NCI-H1048 (cell line): ENCODE measurements at regions not wholly inside any gene's neighbourhood (a gene's known extent, or its start where the extent isn't known, plus 50 kb on each side); places are given as distances from the start of the nearest gene placed in this dataset.

Source experiments
- DNase-seq: peaks from one replicate; lab custom pipeline; 2025; lab: John Stamatoyannopoulos, UW

DNA sequence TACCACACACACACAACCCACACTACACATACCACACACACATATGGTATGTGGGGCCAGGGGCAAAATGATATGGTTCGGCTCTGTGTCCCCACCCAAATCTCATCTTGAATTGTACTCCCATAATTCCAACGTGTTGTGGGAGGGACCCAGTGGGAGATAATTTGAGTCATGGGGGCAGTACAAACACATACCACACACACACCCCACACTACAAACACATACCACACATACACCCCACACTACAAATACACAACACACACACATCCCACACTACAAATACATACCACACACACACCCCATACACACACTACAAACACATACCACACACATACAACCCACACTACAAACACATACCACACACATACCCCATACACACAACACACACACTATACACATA is 117.8 kb downstream of the TTC32 start:
- DNase-seq: no peak

- no peak for DNase-seq
These were observed 124.8 kb downstream of the TTC32 start for GRCh38 chr2:19776941-19777514.

- DNase-seq: no peak
These were observed 125.9 kb downstream of the TTC32 start for GRCh38 chr2:19775838-19776237.

DNA sequence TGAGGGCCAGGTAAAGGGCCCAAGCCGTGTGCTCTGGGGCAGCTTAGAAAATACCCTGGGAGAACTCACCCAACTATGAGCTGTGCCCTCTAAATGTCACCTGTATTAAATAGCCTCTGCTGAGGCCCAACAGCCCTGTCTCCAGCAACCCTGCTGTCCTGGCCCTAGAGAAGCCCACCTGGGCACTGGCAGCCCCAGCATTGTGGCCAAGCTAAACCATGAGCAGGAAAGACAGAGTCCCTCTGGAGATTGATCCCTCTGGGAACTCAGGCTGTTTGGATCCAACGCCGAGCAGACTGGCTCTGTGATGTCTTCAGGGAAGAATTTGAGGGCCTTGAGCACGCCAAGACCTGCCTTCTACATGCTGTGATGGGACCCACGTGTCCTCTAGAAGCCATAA is 126.5 kb downstream of the TTC32 start:
- DNase-seq: no peak

DNA sequence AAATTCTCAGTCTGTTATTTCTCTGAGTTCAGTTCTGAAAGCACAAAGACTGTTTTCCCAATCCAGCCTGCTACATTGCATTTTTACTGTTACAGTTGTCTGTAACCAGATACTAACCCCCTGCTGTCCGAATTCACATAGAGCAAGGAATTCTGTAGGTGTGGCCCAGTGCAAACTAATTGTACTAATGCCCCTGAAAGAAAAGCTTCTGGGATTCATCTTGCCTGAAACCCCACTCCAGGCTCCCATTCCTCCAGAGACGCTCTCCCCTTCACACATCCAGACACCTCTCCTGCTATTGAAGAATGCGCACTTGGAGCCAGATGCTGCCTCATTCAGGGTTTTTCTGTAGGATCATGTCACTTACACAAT is 127.0 kb downstream of the TTC32 start:
- no peak for DNase-seq

DNA sequence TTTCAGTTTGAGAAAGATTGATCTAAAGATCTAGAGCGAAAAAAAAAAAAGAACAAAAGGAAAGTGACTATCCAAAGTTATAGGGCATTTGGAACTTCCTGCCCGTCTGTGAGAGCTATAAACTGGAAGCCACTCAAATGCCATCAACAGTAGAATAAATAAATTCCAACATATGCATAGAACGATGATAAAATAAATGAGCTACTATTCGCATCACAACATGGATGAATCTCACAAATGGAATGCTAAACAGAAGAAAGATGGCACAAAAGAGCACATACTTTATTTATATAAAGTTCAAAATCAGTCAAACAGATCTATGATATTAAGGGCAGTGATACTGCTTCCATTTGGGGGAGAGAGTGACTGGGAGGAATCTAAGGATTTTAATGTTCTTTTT is 128.8 kb downstream of the TTC32 start:
- DNase-seq: no peak

- no peak for DNase-seq
These were observed 132.3 kb downstream of the TTC32 start for GRCh38 chr2:19769513-19769912.

GRCh38 chr2:19767899-19768298 is 133.9 kb downstream of the TTC32 start:
- DNase-seq: no peak

DNA sequence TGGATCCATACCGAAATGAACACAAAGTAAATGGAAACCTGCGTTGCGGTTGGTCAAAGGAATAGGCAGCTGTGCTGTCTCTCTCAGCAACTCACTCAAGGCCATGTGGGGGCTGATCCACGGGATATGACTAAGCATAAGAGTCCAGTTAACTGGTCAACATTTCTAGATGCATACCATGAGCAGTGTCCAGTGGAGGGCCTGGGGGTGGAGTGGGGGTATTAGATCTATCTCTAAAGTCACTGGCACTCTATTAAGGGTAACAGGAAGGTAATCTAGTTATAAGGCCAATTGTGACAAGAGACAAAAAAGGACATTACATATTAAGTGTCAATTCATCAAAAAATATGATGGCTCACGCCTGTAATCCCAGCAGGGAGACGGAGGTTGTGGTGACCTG is 136.8 kb downstream of the TTC32 start:
- DNase-seq: no peak

DNA sequence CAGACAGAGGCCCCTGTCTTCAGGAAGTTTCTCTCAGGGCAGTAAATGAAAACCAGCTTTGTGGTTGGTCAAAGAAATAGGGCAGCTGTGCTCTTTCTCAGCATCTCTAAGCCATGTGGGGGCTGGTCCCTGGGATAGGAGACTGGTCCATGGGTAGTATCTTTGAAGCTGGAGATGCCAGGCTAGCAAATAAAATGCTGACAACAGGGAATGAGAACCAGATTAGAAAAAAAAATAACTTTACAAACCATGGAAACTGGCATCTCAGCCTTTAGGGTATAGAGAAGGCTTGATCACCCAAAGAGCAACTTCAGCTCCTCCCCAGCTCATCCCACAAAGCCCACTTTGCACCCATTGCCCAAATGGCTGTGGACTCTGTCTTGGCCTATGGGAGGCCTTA is 138.1 kb downstream of the TTC32 start:
- DNase-seq: no peak

- no peak for DNase-seq
These were observed 138.7 kb downstream of the TTC32 start for GRCh38 chr2:19762959-19763605.

DNA sequence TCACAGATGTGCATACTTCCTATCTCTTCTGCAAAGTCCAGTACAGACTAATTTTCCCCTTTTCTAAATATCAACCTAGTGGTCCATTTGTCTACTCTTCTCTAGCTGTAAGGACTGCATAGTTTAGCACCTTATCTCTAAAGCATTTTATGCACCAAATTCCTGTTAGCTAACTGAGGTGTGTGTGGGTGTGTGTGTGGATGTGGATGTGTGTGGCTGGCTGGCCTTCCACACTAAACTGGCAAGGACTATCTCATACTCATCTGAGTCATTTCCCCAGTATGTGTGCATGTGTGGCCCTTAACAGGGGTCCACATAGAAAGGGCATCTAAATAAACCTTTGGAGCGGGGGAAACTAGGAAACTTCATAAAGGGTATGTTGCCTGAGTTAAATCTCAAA is 139.6 kb downstream of the TTC32 start:
- DNase-seq: no peak

DNA sequence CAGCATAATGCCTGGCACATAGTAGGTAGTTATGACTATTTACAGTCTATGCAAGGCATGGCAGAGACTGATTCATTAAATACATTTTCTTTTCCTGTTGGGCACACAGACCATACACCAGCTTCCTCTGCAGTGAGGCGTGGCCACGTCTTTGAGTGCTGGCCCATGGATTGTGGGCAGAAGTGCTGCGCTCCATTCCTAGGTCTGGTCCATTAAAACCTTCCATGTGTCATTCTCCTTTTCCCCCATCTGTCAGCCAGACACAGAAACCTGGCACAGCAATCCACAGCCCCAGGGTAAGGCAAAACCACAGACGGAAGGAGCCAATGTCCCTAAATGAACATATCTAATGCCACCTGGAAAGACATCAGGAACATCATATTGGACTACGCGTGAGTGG is 141.9 kb downstream of the TTC32 start:
- DNase-seq: no peak

DNA sequence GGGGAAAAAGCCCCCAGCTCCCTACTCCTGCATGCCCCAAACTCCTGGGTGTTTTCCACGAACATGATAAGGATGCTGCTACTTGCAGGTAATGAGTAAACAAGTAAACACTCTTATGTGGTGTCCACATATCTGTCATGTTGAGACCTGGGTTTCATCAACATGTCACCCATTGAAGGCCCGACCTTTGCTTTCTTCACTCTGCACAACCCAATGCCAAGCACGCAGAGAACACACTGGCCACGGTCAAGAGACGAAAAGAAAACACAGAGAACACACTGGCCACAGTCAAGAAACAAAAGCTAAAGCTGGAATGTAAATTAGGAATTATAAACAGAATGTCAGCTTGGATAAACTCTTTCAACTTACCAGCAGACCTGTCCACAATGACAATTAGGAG is 143.1 kb downstream of the TTC32 start:
- no peak for DNase-seq

- DNase-seq: no peak
These were observed 144.2 kb downstream of the TTC32 start for GRCh38 chr2:19757586-19757985.

DNA sequence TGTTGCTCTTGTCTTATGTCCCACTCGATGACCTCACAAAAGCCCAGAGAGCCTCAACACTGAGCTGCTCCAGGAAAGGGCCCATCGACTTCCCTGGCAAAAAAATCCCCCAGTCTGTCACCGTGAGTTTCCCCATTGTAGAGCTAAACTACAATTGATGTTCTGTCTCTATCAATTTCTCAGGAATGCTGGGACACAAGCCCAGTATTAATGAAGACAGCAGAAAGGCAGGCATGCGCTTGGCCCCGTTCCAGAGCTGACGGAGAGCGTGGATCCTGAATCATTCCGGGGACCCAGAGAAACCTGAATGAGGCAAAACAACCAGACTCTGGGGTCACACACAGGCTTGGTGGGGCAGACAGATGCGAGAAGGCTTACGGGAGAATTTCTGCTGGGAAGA is 146.9 kb downstream of the TTC32 start:
- DNase-seq: no peak

DNA sequence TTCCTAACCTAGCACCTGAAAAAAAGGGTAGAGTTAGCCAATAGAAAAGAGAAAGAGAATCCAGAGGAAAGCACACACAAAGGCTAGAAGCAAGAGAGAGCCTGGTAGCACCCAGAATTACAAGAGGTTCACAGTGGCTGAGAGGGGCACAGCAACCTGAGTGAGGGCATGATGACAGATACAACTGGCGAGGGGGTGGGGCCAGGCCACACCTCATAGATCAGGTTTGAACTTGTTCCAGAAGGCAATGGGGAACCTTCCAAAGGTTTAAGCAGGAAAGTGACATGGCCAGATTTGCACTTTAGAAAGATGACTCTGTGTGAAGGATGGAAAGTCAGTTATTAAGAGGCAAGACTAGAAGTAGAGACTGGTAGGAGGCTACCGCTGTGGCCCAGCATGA is 148.0 kb downstream of the TTC32 start:
- DNase-seq: no peak

DNA sequence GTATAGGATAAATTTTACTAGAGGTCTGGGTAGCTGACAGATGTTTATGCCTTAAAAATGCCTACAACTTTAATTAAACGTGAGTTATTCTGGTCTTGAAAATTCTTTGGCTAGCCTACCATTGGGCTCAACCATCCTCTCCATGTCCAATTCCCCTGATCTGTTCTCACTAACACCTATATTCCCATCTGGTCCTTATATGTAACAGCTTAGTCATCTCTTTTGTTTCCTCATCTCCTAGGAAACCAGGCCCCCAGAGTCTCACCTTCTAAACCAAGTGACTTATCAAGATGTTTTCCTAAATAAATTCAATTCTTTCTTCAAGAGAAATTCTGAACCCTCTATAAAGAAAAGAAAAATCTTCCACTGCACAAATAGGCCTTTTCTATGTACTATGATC is 148.5 kb downstream of the TTC32 start:
- no peak for DNase-seq

GRCh38 chr2:19752500-19752899 is 149.3 kb downstream of the TTC32 start:
- no peak for DNase-seq

GRCh38 chr2:19751631-19752030 is 150.2 kb downstream of the TTC32 start:
- no peak for DNase-seq

- no peak for DNase-seq
These were observed 151.6 kb downstream of the TTC32 start for GRCh38 chr2:19750136-19750535.

DNA sequence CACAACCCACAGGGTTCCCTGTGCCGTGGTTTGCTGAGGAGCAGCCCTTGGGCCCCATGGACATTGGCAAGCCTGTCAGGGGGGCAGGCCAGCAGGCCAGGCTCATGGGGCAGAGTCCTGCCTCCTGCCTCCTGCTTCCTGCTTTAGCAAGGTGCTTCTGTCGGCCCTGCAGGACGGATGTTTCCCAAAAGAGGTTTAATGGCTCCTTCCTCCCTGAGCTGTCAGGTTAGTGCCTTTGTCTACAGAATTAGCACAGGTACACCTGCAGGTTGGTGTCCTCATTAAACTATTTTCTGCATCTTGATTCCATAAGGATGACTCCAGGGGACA is 152.3 kb downstream of the TTC32 start:
- DNase-seq: no peak

DNA sequence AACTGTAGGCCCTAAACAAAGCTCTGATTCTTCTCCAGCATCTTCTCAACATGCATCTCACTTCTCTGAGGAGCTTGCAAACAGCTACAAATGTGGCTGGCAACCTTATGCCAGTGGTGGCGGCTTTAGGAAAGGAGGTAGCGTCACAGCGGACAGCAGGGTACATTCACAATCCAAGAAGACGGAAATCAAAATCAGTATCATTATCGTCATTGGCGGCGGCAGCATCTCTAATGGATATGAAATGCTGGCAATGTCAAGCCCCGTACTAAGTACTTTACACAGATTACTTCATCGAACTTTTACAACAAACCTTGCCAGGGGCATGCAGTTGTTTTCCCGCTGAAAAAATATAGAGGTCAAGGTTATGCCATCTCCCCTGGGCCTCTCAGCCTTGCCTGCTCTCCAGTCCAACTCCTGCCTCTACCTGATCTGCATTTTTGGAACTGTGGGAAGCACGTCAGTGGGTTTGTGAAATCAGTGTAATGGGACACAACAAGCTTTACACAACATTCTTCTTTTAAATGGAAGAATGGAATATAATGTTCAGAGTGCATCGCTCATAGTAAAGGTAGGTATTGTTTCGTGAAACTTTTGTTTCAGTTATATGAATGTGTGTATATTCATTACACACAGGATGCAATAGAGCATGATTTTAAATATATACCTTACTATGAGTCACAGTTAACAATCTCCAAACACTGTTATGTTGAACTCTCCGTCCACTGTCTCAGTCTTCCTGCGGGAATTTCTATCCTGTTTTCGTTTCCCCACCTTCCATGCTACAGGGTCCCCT is 152.9 kb downstream of the TTC32 start:
- DNase-seq: no peak

GRCh38 chr2:19748073-19748375 is 153.8 kb downstream of the TTC32 start:
- no peak for DNase-seq
